ENCODE measurements at regions not wholly inside any gene's neighbourhood (a gene's known extent, or its start where the extent isn't known, plus 50 kb on each side); places are given as distances from the start of the nearest gene placed in this dataset.

DNA sequence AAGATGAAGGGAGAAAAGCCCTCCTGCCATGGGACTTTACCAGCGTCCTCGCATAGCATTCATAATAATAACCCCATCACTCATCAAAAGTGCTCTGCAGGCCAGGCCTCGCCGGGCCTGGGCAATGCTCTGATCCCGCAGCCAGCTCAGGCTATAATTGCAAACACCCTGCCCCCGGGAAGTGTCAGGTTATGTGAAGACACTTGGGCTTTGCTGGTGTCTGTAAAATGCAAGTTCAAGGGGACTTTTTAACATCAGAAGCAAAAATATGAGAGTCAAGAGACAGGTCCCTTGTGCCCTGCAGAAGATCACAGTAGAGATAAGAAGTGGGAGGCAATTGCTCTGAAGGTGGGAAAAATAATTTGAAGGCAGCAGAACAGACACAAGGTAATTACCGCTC is 381.0 kb downstream of the MAFB start:
- Histone ChIP-seq H3K27ac (replicated peaks; ENCODE audit: low read length) (no peak overlapping the region), H2BK5ac (ENCODE audit: low read length) (no peak overlapping the region), H3K14ac (ENCODE audit: low read length) (no peak overlapping the region), H3K4me3 (ENCODE audit: low read length in 2 of 2) (no peak overlapping the region), H2AFZ (ENCODE audit: low read length) (no peak overlapping the region), H3K4me1 (ENCODE audit: control insufficient read depth in 2 of 2, insufficient read depth in 1 of 2, low read depth in 1 of 2, low read length in 2 of 2) (peaks cover 0 to 7% of the 10 kb centered on the region in 2 donors), H3K9ac (ENCODE audit: low read depth, low read length, poor library complexity) (no peak overlapping the region), H3K79me1 (ENCODE audit: low read depth, low read length) (no peaks in the 10 kb centered on the region), H4K8ac (ENCODE audit: low read depth, low read length) (no peak overlapping the region), H3K23ac (ENCODE audit: low read depth, low read length, poor library complexity) (no peak overlapping the region), H2BK15ac (ENCODE audit: low read length) (no peak overlapping the region), H3K9me3 (replicated peaks in 1 of 2; ENCODE audit: control insufficient read depth in 2 of 2, insufficient read depth in 1 of 2, low read depth in 1 of 2, low read length in 2 of 2) (no peaks in the 10 kb centered on the region), H4K91ac (ENCODE audit: low read depth, low read length, poor library complexity) (no peak overlapping the region), H2BK12ac (ENCODE audit: low read length) (no peak overlapping the region), H3K4me2 (ENCODE audit: insufficient read depth, low read length, poor library complexity, severe bottlenecking) (no peak overlapping the region), H3K18ac (ENCODE audit: low read length) (no peak overlapping the region), H3K4ac (ENCODE audit: low read length) (no peak overlapping the region), H2BK120ac (ENCODE audit: low read depth, low read length) (no peak overlapping the region), H3K36me3 (replicated peaks in 1 of 2; ENCODE audit: control insufficient read depth in 2 of 2, insufficient read depth in 2 of 2, low read length in 2 of 2) (no peaks in the 10 kb centered on the region), H3K27me3 (ENCODE audit: control insufficient read depth in 3 of 3, insufficient read depth in 3 of 3, low read depth in 1 of 3, low read length in 3 of 3) (no peaks in the 10 kb centered on the region), H2AK5ac (ENCODE audit: low read depth, low read length) (no peak overlapping the region)
- WGBS, 2 donors (ENCODE audit: extremely low coverage in 2 of 2, insufficient read length in 2 of 2, insufficient replicate concordance in 1 of 2) = no CpG with 5 or more reads among the region's 7 CpGs
- DNase-seq (ENCODE audit: low spot score) = no peak

DNA sequence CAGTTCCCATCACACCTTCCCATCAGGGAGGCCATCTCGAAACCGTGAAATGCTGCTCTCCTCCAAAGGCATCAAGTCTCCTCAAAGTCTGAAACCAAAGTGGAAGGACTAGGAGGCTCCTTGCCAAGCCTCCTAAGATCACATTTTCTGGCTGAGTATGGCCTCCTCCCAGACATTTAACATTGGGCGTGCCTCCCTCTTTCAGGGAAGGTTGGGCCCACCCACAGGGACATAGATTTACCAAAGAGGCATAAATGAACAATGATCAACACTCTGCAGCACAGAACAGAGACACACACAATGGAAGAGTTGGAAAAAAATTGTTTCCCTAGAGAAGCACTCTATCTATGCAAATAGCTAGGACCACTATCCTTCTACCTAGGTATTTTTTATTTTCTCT is 381.8 kb downstream of the MAFB start:
- H3K4me3 ChIP-seq (ENCODE audit: low read length in 2 of 2) = no peak overlapping the region
- no CpG with 5 or more reads among the region's 3 CpGs for WGBS, 2 donors (ENCODE audit: extremely low coverage in 2 of 2, insufficient read length in 2 of 2, insufficient replicate concordance in 1 of 2)
- no peak overlapping the region for H4K91ac ChIP-seq (ENCODE audit: low read depth, low read length, poor library complexity)
- peaks cover 0 to 7% of the 10 kb centered on the region in 2 donors for H3K4me1 ChIP-seq (ENCODE audit: control insufficient read depth in 2 of 2, insufficient read depth in 1 of 2, low read depth in 1 of 2, low read length in 2 of 2)
- no peaks in the 10 kb centered on the region for H3K9me3 ChIP-seq (replicated peaks in 1 of 2; ENCODE audit: control insufficient read depth in 2 of 2, insufficient read depth in 1 of 2, low read depth in 1 of 2, low read length in 2 of 2)
- H3K23ac ChIP-seq (ENCODE audit: low read depth, low read length, poor library complexity) = no peak overlapping the region
- H2BK120ac ChIP-seq (ENCODE audit: low read depth, low read length) = no peak overlapping the region
- no peak overlapping the region for H3K27ac ChIP-seq (replicated peaks; ENCODE audit: low read length)
- no peak for DNase-seq (ENCODE audit: low spot score)
- H2BK5ac ChIP-seq (ENCODE audit: low read length) = no peak overlapping the region
- H4K8ac ChIP-seq (ENCODE audit: low read depth, low read length) = no peak overlapping the region
- no peak overlapping the region for H3K9ac ChIP-seq (ENCODE audit: low read depth, low read length, poor library complexity)
- H3K27me3 ChIP-seq (ENCODE audit: control insufficient read depth in 3 of 3, insufficient read depth in 3 of 3, low read depth in 1 of 3, low read length in 3 of 3) = no peaks in the 10 kb centered on the region
- H3K18ac ChIP-seq (ENCODE audit: low read length) = no peak overlapping the region
- no peaks in the 10 kb centered on the region for H3K79me1 ChIP-seq (ENCODE audit: low read depth, low read length)
- no peak overlapping the region for H3K4me2 ChIP-seq (ENCODE audit: insufficient read depth, low read length, poor library complexity, severe bottlenecking)
- no peak overlapping the region for H3K4ac ChIP-seq (ENCODE audit: low read length)
- no peaks in the 10 kb centered on the region for H3K36me3 ChIP-seq (replicated peaks in 1 of 2; ENCODE audit: control insufficient read depth in 2 of 2, insufficient read depth in 2 of 2, low read length in 2 of 2)
- H2BK12ac ChIP-seq (ENCODE audit: low read length) = no peak overlapping the region
- H2AK5ac ChIP-seq (ENCODE audit: low read depth, low read length) = no peak overlapping the region
- no peak overlapping the region for H2BK15ac ChIP-seq (ENCODE audit: low read length)
- no peak overlapping the region for H3K14ac ChIP-seq (ENCODE audit: low read length)
- no peak overlapping the region for H2AFZ ChIP-seq (ENCODE audit: low read length)

DNA sequence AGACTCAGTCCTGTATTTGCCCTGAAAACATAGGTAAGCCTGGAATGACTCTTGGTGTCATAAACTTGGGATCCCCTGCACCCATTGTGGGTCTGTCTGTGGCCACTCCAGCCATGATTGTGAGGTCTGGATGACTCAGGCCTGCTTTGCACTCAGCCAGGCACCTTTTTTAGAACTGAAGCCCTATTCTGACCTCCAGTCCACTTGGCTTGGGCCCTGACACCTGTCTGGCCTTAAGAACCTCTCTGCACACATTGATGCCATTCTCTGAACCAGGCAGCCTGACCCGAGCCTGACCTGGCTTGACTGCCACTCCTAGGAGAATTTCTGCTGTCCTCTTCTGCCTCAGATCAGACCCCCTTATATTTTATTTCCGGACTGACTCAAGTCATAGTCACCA is 383.7 kb downstream of the MAFB start:
- no peak overlapping the region for H2BK5ac ChIP-seq (ENCODE audit: low read length)
- H3K4ac ChIP-seq (ENCODE audit: low read length) = no peak overlapping the region
- WGBS, 2 donors (ENCODE audit: extremely low coverage in 2 of 2, insufficient read length in 2 of 2, insufficient replicate concordance in 1 of 2) = no CpG with 5 or more reads among the region's 2 CpGs
- no peaks in the 10 kb centered on the region for H3K9me3 ChIP-seq (replicated peaks in 1 of 2; ENCODE audit: control insufficient read depth in 2 of 2, insufficient read depth in 1 of 2, low read depth in 1 of 2, low read length in 2 of 2)
- H2BK12ac ChIP-seq (ENCODE audit: low read length) = no peak overlapping the region
- no peak overlapping the region for H4K91ac ChIP-seq (ENCODE audit: low read depth, low read length, poor library complexity)
- peak overlapping the region in 1 of 2 donors; percentile 29 for H3K4me3 ChIP-seq (ENCODE audit: low read length in 2 of 2)
- no peak overlapping the region for H3K18ac ChIP-seq (ENCODE audit: low read length)
- H2AK5ac ChIP-seq (ENCODE audit: low read depth, low read length) = no peak overlapping the region
- no peak for DNase-seq (ENCODE audit: low spot score)
- H2AFZ ChIP-seq (ENCODE audit: low read length) = no peak overlapping the region
- no peaks in the 10 kb centered on the region for H3K36me3 ChIP-seq (replicated peaks in 1 of 2; ENCODE audit: control insufficient read depth in 2 of 2, insufficient read depth in 2 of 2, low read length in 2 of 2)
- H2BK120ac ChIP-seq (ENCODE audit: low read depth, low read length) = no peak overlapping the region
- peaks cover 0 to 7% of the 10 kb centered on the region in 2 donors for H3K4me1 ChIP-seq (ENCODE audit: control insufficient read depth in 2 of 2, insufficient read depth in 1 of 2, low read depth in 1 of 2, low read length in 2 of 2)
- no peak overlapping the region for H3K23ac ChIP-seq (ENCODE audit: low read depth, low read length, poor library complexity)
- no peak overlapping the region for H3K14ac ChIP-seq (ENCODE audit: low read length)
- H3K4me2 ChIP-seq (ENCODE audit: insufficient read depth, low read length, poor library complexity, severe bottlenecking) = no peak overlapping the region
- H2BK15ac ChIP-seq (ENCODE audit: low read length) = no peak overlapping the region
- no peak overlapping the region for H3K9ac ChIP-seq (ENCODE audit: low read depth, low read length, poor library complexity)
- no peak overlapping the region for H3K27ac ChIP-seq (replicated peaks; ENCODE audit: low read length)
- H4K8ac ChIP-seq (ENCODE audit: low read depth, low read length) = no peak overlapping the region
- H3K79me1 ChIP-seq (ENCODE audit: low read depth, low read length) = no peaks in the 10 kb centered on the region
- H3K27me3 ChIP-seq (ENCODE audit: control insufficient read depth in 3 of 3, insufficient read depth in 3 of 3, low read depth in 1 of 3, low read length in 3 of 3) = no peaks in the 10 kb centered on the region

DNA sequence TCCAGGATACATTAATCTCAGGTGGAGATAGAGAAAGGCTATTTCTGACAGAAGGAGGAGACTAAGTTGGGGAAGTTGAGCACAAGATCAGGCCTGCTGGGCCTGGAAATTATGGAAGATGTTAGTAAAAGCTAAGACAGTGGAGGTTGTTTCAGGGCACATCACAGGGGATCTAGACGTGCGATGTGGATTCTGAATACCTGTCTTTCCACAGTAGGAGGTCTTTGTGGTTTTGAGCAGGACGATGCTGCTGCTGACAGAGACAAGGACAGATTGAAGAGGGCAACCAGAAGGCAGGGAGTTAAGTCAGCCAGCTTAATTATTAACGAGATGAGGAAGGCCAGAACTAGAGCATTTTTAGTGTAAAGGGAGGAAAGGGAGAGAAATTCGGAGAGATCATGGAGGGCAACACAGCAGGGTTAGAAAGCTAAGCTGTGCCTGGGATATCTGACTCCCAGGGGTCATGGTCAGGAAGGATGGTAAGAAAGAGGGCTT is 384.9 kb downstream of the MAFB start:
- no peak overlapping the region for H3K23ac ChIP-seq (ENCODE audit: low read depth, low read length, poor library complexity)
- H2AFZ ChIP-seq (ENCODE audit: low read length) = no peak overlapping the region
- no peak for DNase-seq (ENCODE audit: low spot score)
- H4K8ac ChIP-seq (ENCODE audit: low read depth, low read length) = no peak overlapping the region
- no peak overlapping the region for H2BK120ac ChIP-seq (ENCODE audit: low read depth, low read length)
- H2BK5ac ChIP-seq (ENCODE audit: low read length) = no peak overlapping the region
- no peaks in the 10 kb centered on the region for H3K27me3 ChIP-seq (ENCODE audit: control insufficient read depth in 3 of 3, insufficient read depth in 3 of 3, low read depth in 1 of 3, low read length in 3 of 3)
- H3K14ac ChIP-seq (ENCODE audit: low read length) = no peak overlapping the region
- no CpG with 5 or more reads among the region's 5 CpGs for WGBS, 2 donors (ENCODE audit: extremely low coverage in 2 of 2, insufficient read length in 2 of 2, insufficient replicate concordance in 1 of 2)
- H3K4ac ChIP-seq (ENCODE audit: low read length) = no peak overlapping the region
- H3K36me3 ChIP-seq (replicated peaks in 1 of 2; ENCODE audit: control insufficient read depth in 2 of 2, insufficient read depth in 2 of 2, low read length in 2 of 2) = no peaks in the 10 kb centered on the region
- no peak overlapping the region for H2BK15ac ChIP-seq (ENCODE audit: low read length)
- no peak overlapping the region for H4K91ac ChIP-seq (ENCODE audit: low read depth, low read length, poor library complexity)
- H3K18ac ChIP-seq (ENCODE audit: low read length) = no peak overlapping the region
- no peak overlapping the region for H3K27ac ChIP-seq (replicated peaks; ENCODE audit: low read length)
- H3K9me3 ChIP-seq (replicated peaks in 1 of 2; ENCODE audit: control insufficient read depth in 2 of 2, insufficient read depth in 1 of 2, low read depth in 1 of 2, low read length in 2 of 2) = no peaks in the 10 kb centered on the region
- no peak overlapping the region for H2AK5ac ChIP-seq (ENCODE audit: low read depth, low read length)
- peaks cover 0 to 7% of the 10 kb centered on the region in 2 donors for H3K4me1 ChIP-seq (ENCODE audit: control insufficient read depth in 2 of 2, insufficient read depth in 1 of 2, low read depth in 1 of 2, low read length in 2 of 2)
- H3K4me2 ChIP-seq (ENCODE audit: insufficient read depth, low read length, poor library complexity, severe bottlenecking) = no peak overlapping the region
- H2BK12ac ChIP-seq (ENCODE audit: low read length) = no peak overlapping the region
- H3K9ac ChIP-seq (ENCODE audit: low read depth, low read length, poor library complexity) = no peak overlapping the region
- H3K4me3 ChIP-seq (ENCODE audit: low read length in 2 of 2) = no peak overlapping the region
- no peaks in the 10 kb centered on the region for H3K79me1 ChIP-seq (ENCODE audit: low read depth, low read length)

Data from neuronal stem cell (in vitro differentiated cells).